Muscle of arm (tissue), 1 donor: ENCODE measurements at regions not wholly inside any gene's neighbourhood (a gene's known extent, or its start where the extent isn't known, plus 50 kb on each side); places are given as distances from the start of the nearest gene placed in this dataset.

ENCODE experiments used
- DNase-seq: peaks from one replicate; pipeline ENCODE4 v3.0.0-alpha.2; 2013

DNA sequence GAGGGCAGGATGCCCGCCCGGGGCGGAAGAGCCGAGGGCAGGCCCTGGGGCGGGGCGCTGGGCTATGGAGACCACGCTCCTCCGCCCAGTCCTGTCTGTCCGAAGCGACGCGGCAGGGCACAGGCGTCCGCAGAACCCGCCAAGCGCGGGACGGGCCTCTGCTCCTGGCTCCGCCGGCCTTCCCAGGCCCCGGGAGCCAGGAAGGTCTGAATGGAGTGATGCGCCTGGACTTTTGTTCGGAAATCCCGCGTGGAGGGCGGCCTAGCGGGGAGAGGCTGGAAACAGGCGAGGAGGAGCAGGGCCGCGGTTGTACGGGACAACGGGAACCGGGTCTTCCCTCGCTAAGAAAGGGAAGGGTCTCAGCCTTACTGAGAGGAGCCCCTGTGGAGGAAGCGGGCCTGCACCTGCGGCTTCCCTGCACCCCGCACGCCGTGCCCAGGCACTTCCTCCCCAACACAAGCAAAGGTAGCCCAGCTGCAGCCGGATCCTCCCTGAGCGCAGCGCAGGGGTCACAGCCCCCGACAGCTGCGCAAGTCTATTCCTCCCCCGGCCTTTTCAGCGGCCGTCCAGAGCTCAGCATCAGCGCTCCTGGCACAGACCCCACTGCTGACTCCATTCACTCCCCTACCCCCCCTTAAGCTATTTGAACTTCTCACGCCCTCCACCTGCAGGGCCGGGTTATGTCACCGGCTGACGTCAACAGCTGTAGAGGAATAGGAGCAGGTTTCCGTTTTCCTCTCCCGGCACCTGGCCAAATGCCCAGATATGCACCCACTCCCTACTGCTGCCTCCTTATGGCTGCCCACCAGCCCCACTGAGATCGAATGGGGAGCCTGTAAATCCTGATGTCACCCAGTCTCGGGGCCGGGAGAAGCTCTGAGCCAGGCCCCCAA is 143.2 kb upstream of the RET start:
- DNase-seq = peak; percentile 59

DNA sequence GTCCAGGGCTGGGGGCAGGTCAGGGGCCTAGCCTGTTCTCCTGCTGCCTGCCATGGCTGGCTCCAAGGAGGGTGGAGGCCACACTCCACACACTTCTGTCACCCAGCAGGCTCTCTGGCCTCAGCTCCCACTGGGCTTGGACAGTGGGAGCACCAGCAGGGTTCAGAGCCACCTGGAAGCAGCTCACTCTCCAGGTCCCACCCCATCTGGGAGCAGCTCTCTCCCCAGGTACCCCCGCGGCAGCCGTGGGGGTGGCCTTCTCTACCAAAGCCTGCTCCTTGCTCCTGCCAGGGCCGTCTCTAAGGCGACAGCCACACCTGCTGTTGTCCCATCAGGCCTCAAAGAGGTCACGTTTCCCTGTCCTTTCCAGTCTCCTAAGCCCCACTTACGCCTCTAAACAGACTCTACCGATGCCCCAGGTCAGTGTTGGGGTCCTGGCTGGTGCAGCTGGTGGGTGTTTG is 142.5 kb upstream of the RET start:
- no peak for DNase-seq

DNA sequence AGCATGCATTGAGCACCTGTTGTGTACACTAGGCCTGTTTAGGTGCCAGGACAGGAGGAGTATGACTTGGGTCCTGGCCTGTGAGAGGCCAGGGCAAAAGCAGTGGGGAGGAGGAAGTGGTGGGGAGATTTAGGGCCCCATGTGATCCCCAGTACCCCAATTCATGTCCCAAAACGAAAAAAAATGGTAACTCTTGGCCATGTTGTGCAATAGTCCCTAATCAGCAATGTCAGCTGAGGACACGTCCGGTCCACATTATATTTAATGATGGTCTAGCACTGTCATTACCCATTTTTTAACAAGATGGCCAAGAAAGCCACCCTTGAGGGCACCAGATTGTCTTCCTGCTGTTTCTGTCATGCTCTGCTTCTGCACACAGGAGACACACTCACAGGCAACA is 142.0 kb upstream of the RET start:
- DNase-seq = no peak

DNA sequence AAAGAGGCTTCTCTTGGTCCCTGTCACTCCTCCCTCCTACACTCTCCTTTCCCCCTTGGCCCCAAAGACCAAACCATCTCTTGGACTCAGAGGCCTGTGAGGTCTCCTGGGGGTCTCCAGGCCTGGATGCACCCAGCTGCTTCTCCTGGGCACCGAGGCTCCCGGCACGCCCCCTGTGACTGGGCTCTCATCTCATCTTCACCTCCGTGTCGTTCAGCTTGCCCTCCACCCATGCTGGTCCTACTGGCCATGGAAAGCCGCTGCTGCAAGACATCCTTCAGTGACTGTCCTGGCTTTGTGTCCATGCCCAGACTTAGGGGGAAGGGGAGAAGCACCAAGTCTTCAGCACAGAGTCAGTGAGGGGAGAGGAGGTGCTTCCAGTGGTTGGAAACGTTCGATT is 141.4 kb upstream of the RET start:
- no peak for DNase-seq

GRCh38 chr10:42936580-42936979 is 140.3 kb upstream of the RET start:
- DNase-seq = no peak

GRCh38 chr10:42937048-42937447 is 139.8 kb upstream of the RET start:
- no peak for DNase-seq

DNA sequence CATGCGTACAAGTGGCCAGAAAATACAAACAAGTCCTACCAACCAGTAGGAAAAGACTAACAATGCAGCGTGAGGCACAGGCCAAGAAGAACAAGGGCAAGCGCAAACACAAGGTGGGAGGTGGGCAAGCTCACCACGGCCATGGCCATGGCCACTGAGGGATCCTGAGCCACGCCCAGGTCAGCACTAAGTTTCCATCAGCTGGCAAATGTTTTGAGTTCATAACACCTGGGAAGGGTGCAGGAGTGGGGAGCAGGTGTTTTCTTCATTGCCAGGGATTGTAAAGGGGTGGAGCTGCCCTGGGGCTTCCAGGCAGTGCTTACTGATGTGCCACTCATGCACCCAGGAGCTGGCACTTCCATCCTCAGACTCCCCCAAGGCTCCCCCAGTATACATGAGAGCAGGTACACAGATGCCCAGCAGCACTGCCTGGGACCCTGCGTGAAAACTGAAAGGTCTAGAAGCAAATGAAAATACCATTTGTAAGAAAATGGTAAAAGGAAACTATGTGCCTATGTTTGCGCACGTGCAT is 139.2 kb upstream of the RET start:
- DNase-seq = no peak

DNA sequence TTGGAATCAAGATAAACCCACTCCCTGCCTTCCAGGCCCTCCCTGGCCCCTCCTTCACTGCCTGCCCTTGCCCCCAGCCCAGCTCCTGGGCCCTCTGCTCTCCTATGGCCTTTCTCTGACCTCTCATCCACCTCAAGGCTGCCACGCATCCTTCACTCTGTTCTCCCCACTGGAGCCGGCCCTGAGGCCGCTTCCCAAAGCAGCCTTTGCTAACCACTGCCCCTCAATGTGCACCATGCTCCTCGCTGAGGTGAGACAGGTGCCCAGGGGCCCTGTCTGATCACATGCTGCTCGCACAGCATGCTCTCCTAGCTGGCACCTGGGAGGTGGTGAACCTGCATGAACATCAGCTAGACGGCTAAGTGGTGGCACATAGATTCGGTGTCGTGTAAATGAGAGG is 138.5 kb upstream of the RET start:
- DNase-seq = no peak

DNA sequence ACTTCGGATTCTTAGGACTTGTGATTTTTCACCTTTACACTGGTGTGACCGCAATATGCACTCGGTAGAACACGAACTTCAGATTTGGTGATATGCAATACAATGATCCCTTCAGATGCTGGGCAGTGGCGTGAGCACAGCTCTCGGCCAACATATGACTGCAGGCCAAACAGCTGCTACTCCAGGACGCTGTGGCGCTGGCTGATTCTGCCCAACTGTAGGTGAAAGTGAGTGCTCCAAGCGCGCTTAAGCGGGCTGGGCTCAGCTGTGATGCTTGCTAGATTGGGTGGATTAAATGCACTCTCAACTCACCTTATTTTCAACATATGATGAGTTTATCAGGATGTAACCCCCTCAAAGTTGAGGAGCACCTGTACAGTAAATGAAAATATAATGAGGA is 137.6 kb upstream of the RET start:
- no peak for DNase-seq

GRCh38 chr10:42939685-42940366 is 137.0 kb upstream of the RET start:
- DNase-seq = no peak

DNA sequence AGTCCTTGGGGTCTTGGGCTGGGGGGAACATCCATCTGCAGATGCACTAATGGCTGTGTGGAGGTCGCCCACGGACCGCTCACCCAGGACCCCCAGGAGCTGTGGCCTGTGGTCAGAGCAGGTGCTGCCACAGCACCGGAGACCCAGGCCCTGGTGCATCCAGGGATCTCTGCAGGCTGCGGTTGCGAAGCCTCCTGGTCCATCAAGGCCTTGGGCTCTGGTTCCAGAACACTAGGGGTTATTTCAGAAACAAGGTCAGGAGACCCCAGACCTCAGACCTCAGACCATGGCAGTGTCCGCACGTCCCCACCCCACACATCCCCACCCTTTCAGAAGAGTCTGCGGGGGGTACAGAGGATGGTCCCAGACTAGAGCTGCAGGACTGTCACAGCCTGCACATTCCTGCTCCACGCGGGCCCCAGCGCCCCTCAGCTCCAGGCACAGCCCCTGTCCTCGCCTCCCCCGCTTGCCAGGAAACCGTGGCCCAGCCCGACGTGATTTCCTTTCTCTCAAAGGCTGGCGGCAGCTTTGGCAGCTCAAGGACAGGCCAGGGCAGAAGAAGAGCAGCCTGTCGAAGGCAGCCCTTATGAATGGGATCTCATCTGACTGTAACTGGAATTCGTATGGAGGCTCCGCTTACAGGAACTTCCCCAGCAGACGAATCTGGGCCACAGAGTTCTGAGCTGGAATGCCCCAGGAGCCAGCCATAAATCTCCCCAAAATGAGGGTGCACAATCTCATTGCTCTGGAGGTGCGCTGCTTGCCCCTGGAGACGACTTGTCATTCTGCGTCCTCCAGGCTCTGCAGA is 136.2 kb upstream of the RET start:
- DNase-seq = no peak

- DNase-seq = no peak
Measured at GRCh38 chr10:42941295-42941644, 135.6 kb upstream of the RET start.

DNA sequence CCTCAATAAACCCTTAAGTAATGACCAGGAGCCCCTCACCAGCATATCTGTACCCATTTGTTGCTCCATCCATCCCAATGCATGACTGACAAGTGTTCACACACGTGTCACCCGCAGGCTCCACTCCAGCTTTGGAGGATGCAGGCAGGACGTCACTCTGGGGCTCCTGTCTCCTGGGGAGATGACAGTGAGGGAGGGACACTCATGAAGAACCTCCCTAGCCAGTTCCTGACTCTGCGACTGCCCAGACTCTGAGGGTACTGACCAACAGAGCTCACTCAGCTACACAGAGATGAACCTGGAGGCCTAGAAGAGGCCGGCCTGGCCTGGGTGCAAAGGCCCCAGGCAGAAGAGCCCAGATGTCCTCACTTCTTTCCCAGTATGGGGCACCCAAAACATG is 135.1 kb upstream of the RET start:
- no peak for DNase-seq

DNA sequence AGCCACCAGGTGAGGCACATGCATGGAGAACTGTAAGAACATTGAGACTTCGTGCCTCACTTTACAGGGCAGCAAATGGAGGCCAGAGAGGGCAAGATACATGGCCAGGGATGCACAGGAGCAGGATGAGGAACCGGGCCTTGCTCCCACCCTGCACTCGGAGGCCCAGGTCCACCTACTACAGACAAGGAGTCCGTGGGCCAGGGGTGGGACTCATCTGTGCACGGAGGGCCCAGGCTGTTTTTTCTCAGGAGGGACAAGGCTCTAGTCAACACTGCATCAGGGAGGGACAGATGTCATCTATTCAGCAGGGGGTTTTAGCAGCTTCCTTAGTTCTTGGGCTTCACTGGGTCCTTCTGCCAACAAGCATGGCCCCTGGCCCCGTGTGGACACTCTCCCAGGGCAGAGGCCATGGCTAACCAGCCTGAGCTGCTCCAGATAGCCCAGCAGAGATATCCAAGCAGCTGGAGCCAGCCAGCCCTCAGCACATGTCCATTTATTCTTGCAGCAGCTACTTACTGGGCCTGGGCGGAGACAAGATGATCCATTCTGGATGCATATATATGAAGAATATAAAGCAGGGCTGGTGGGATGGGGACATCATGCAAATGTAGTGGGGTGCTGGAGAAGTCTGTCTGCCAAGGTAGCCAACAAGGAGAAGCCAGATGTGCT is 134.5 kb upstream of the RET start:
- DNase-seq = no peak

DNA sequence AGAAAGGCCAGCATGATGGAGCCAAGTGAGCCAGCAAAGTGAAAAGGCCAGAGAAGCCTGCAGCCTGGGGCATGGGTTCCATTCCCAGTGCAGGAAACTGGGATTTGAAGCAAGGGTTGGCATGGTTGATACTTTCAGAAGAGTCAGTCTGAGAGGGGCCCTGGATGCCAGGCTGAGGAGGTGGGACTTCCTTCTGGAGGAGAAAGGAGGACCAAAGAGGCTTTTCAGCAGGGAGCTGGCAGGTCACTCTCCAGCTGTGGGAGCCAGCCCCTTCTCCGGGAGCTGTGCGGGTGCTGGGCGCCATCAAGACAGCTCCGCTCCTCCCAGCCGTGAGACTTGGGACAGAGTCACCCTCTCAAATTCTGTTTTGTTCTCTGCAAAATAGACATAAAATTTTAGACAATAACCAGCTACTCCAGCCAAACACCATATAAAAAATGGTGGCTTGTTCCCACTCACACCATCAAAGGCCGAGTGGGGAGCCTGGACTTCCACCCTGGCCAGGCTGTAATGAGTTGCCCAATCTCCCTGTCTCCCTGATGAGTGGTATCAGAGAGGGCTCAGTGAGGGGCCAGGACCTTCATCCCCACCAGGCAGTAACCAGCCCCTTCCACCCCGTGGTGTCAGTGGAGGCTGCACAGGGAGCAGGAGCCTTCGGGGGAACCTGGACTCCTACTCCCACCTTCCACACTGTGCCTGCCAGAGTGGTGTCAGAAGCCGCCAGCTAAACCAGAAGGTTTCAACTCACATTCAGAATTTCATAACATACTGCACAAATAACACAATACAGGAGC is 133.6 kb upstream of the RET start:
- DNase-seq = no peak

GRCh38 chr10:42948040-42948439 is 128.8 kb upstream of the RET start:
- no peak for DNase-seq

DNA sequence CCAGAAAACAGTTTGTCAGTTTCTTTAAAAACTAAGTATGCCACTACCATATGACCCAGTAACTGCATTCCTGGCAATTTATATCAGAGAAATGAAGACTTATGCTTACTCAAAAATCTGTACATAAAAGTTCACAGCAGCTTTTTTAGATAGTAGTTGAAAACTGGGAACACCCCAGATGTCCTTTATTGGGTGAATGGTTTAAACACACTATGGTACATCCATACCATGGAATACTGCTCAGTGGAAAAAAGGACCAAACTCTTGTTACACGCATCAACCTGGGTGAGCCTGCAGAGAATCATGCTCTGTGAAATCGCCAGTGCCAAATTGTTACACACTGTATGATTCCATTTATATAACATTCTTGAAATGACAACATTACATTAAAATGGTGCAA is 127.6 kb upstream of the RET start:
- DNase-seq = no peak

- DNase-seq = no peak
Measured at GRCh38 chr10:42950606-42951485, 126.0 kb upstream of the RET start.

GRCh38 chr10:42951486-42952251 is 125.2 kb upstream of the RET start:
- no peak for DNase-seq
